Heart left ventricle (tissue), 13 donors: ENCODE measurements at regions not wholly inside any gene's neighbourhood (a gene's known extent, or its start where the extent isn't known, plus 50 kb on each side); places are given as distances from the start of the nearest gene placed in this dataset.

Source experiments
- POLR2A ChIP-seq, 2 donors: fragments of 450-650 bp; IDR thresholded peaks; one replicate each; pipeline ENCODE4 v1.6.1; 2017; ENCODE audit warnings: antibody characterized with exemption in 2 of 2, mild to moderate bottlenecking in 2 of 2, moderate library complexity in 2 of 2
- TF ChIP-seq, protein P1 (sequence below), 12 donors: fragments of 200-600 bp; sonication (generic) in 4 of 12; IDR thresholded peaks; one replicate each; pipeline versions ENCODE4 v1.5.0 to v1.8.0; 2018 to 2022; ENCODE audit warnings: antibody characterized with exemption in 12 of 12, mild to moderate bottlenecking in 5 of 12
- donor health status: ischemic (EF 13 %, LVEDD 7.1; RV severe dilation, severe dysfunction).
- donor health status: DM: no; HTN: yes; CAD: no.
- donor health status: DM: no; HTN: no; CAD: no.
- donor health status: ischemic (EF 25% LVEDD 6.9; RV normal size, moderate dysfunction).
- donor health status: ischemic (EF 25% LVEDD 5.7; RV mildly dilated, moderate dysfunction).
- donor health status: ischemic (EF 35%, LVEDD 5.7; RV mildly dilated, moderate dysfunction).
- donor health status: nonischemic (EF 11% LVEDD 7.7; RV severe dilation, severe dysfunction).
- donor health status: DM: yes; HTN: yes; CAD: no.
- donor health status: PGD.
- donor health status: ischemic (EF 29% LVEDD 5.4; RV normal size, mild dysfunction).
- donor health status: nonischemic (EF 23%, LVEDD 6.1; RV moderate dilation, normal function).

DNA sequence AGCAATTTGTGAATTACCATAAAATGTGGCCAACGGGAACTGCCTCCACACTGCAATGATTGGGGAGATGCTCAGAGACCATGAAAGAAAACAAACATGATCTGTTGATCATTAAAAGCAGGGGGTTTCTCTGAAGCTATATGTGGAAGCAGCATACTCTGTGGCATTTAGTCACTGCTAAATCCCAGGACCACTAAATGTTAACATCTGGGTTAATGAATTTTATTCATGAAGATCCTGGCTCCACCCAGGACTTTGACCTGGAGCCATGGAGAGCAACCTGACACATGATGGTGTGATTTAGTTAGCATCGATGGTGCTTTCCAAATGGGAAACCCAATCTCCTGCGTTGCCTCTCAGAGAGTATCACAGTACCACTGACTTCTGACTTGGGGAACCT is 497.8 kb downstream of the AGTPBP1 start:
- TF ChIP-seq, protein P1, sequence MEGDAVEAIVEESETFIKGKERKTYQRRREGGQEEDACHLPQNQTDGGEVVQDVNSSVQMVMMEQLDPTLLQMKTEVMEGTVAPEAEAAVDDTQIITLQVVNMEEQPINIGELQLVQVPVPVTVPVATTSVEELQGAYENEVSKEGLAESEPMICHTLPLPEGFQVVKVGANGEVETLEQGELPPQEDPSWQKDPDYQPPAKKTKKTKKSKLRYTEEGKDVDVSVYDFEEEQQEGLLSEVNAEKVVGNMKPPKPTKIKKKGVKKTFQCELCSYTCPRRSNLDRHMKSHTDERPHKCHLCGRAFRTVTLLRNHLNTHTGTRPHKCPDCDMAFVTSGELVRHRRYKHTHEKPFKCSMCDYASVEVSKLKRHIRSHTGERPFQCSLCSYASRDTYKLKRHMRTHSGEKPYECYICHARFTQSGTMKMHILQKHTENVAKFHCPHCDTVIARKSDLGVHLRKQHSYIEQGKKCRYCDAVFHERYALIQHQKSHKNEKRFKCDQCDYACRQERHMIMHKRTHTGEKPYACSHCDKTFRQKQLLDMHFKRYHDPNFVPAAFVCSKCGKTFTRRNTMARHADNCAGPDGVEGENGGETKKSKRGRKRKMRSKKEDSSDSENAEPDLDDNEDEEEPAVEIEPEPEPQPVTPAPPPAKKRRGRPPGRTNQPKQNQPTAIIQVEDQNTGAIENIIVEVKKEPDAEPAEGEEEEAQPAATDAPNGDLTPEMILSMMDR (IDR thresholded peaks at IDR 0.05), result no peak
- TF ChIP-seq POLR2A (IDR thresholded peaks at IDR 0.05), result no peak
